ENCODE measurements at regions not wholly inside any gene's neighbourhood (a gene's known extent, or its start where the extent isn't known, plus 50 kb on each side); places are given as distances from the start of the nearest gene placed in this dataset.

DNA sequence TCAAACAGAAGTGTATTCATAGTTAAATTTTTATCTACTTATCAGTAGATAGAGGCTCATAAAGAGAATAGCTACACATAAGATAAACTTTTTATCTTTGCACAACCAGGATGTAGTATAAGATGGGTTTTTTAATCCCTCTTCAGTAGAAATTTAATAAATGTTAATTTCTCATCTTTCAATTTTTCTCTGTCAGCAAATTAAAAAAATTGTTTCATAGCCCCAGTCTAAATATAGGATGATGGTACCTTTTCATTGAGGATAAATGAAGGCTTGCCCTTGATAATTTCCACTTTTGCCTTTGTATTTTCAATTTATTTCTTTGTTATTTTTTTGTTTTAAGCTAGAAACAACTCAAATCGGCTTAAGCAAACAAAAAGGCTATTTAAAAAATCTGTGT is 251.2 kb upstream of the NOX3 start:
- TF ChIP-seq EZH2 (IDR thresholded peaks at IDR 0.05; ENCODE audit: low read length) (no peak), CTCF (optimal IDR thresholded peaks at IDR 0.05 in 1 of 3, IDR thresholded peaks at IDR 0.05 in 1 of 3, conservative IDR thresholded peaks at IDR 0.05 in 1 of 3; ENCODE audit: extremely low read depth in 1 of 3, insufficient read depth in 2 of 3, low read length in 3 of 3) (no peak)

All from keratinocyte (primary cell).